IMR-90 (cell line): ENCODE measurements at regions not wholly inside any gene's neighbourhood (a gene's known extent, or its start where the extent isn't known, plus 50 kb on each side); places are given as distances from the start of the nearest gene placed in this dataset.

ENCODE experiments used
- BHLHE40 ChIP-seq: fragments of 150-350 bp; IDR thresholded peaks from 2 replicates; pipeline ENCODE4 v1.6.1; 2016; ENCODE audit warnings: mild to moderate bottlenecking, low read depth, low read length
- CHD1 ChIP-seq: IDR thresholded peaks from 2 replicates; pipeline ENCODE4 v1.6.1; 2012; ENCODE audit warnings: low read depth, low read length, improper control_type of control experiment
- CTCF ChIP-seq: conservative IDR thresholded peaks from 2 replicates; pipeline ENCODE4 v1.5.1; 2012; ENCODE audit warnings: mild to moderate bottlenecking, low read depth, low read length, improper control_type of control experiment
- ELK1 ChIP-seq: fragments of 150-350 bp; IDR thresholded peaks from 2 replicates; pipeline ENCODE4 v1.6.1; 2016; ENCODE audit warnings: low read depth, mild to moderate bottlenecking, low read length, moderate library complexity, borderline replicate concordance
- MAFK ChIP-seq: IDR thresholded peaks from 2 replicates; pipeline ENCODE4 v1.6.1; 2012; ENCODE audit warnings: low read depth, low read length, improper control_type of control experiment
- MXI1 ChIP-seq: IDR thresholded peaks from 2 replicates; pipeline ENCODE4 v1.6.1; 2012; ENCODE audit warnings: low read depth, mild to moderate bottlenecking, low read length, moderate library complexity, borderline replicate concordance
- NFE2L2 ChIP-seq: fragments of 150-350 bp; IDR thresholded peaks from 2 replicates; pipeline ENCODE4 v1.6.1; 2016; ENCODE audit warnings: low read depth, mild to moderate bottlenecking, low read length
- POLR2A ChIP-seq: IDR thresholded peaks from 2 replicates; pipeline ENCODE4 v1.6.1; 2012; ENCODE audit warnings: mild to moderate bottlenecking, low read depth, low read length
- RAD21 ChIP-seq: IDR thresholded peaks from 2 replicates; pipeline ENCODE4 v1.6.1; 2012; ENCODE audit warnings: low read length, improper control_type of control experiment
- RCOR1 ChIP-seq: IDR thresholded peaks from 2 replicates; pipeline ENCODE4 v1.6.1; 2012; ENCODE audit warnings: mild to moderate bottlenecking, low read length, improper control_type of control experiment; ENCODE audit not compliant: insufficient replicate concordance
- RFX5 ChIP-seq: IDR thresholded peaks from 2 replicates; pipeline ENCODE4 v1.8.0; 2012; ENCODE audit warnings: low read depth, mild to moderate bottlenecking, low read length, moderate library complexity
- SMC3 ChIP-seq: fragments of 150-350 bp; IDR thresholded peaks from 2 replicates; pipeline ENCODE4 v1.6.1; 2016; ENCODE audit warnings: low read depth, mild to moderate bottlenecking, antibody characterized with exemption, low read length, moderate library complexity
- USF2 ChIP-seq: fragments of 150-350 bp; IDR thresholded peaks from 2 replicates; pipeline ENCODE4 v1.6.1; 2017; ENCODE audit warnings: mild to moderate bottlenecking, antibody characterized with exemption, low read length, low read depth

GRCh38 chr13:42394361-42394708 is 122.4 kb downstream of the AKAP11 start:
- no peak for TF ChIP-seq RAD21
- TF ChIP-seq CTCF = no peak
- TF ChIP-seq CHD1 = no peak
- no peak for TF ChIP-seq SMC3
- TF ChIP-seq RCOR1 = no peak
- no peak for TF ChIP-seq POLR2A
- TF ChIP-seq MXI1 = no peak
- TF ChIP-seq NFE2L2 = no peak
- no peak for TF ChIP-seq MAFK
- no peak for TF ChIP-seq RFX5
- TF ChIP-seq BHLHE40 = no peak
- TF ChIP-seq ELK1 = no peak
- no peak for TF ChIP-seq USF2
